T-helper 9 cell (primary cell): ENCODE measurements at regions not wholly inside any gene's neighbourhood (a gene's known extent, or its start where the extent isn't known, plus 50 kb on each side); places are given as distances from the start of the nearest gene placed in this dataset.

Source experiments
- DNase-seq: peaks from one replicate; pipeline ENCODE4 v3.0.0-alpha.2; 2020

- no peak for DNase-seq
Observed at GRCh38 chr11:70776914-70777532, 378.7 kb downstream of the CTTN start.

DNA sequence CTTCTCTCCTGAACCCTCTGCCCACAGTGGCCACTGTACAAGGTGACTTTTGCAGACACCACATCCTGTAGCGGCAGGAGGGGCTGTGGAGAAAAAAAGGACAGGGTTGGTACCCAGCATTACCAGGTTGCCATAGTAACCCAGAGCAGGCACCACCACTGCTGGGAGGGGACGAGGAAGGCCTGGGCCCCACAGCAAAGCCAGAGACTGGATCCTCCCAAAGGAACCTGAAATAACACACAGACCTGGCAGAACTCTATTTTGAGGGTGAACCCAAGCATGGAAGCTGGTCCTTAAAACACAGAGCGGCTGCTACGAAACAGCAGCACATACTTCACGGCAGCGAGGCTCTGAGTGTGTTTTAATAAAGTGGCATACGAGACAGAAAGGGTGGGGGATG is 380.6 kb downstream of the CTTN start:
- DNase-seq = no peak

- DNase-seq = no peak
Observed at GRCh38 chr11:70779433-70780245, 381.3 kb downstream of the CTTN start.

- DNase-seq = no peak
Observed at GRCh38 chr11:70780246-70780535, 381.9 kb downstream of the CTTN start.

GRCh38 chr11:70782401-70782913 is 384.1 kb downstream of the CTTN start:
- no peak for DNase-seq

DNA sequence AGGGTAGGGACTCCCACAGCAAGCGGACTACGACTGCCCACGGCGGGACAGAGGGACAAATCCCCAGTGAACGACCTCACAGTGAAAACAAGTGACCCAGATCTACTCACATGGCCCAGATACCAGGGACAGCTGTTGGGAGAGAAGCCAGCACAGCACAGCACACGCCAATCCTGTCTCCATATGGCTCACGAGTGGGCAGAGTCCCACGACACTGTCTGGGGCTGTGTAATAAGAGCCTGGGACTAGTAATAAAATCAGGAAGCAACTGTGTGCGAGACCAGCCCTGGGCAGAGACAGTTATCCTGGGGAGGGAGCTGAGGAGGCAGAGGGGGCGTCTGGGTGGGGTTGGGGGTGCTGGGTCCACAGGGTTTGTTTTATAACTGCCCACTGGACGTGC is 385.0 kb downstream of the CTTN start:
- no peak for DNase-seq

- DNase-seq = no peak
Observed at GRCh38 chr11:70783821-70784220, 385.5 kb downstream of the CTTN start.

DNA sequence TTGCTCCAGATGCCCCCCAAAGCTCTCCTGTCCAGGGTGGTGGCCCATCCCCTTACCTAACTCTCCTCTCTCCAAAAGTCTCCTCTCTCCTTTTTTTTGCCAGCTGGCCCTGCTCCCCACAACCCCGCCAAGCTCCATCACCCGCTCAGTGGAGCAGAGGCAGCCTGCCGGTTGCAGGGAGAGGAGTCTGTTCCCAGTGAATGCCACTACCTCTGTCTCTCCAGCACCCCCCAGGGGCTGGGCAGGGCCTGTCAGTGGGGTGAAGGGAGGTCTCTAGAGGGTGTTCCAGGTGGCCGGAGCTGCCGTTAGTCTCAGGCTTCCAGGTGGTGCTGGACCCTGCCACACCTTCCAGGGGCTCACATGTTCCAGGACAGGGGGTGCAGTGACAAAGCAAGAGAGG is 387.0 kb downstream of the CTTN start:
- no peak for DNase-seq

DNA sequence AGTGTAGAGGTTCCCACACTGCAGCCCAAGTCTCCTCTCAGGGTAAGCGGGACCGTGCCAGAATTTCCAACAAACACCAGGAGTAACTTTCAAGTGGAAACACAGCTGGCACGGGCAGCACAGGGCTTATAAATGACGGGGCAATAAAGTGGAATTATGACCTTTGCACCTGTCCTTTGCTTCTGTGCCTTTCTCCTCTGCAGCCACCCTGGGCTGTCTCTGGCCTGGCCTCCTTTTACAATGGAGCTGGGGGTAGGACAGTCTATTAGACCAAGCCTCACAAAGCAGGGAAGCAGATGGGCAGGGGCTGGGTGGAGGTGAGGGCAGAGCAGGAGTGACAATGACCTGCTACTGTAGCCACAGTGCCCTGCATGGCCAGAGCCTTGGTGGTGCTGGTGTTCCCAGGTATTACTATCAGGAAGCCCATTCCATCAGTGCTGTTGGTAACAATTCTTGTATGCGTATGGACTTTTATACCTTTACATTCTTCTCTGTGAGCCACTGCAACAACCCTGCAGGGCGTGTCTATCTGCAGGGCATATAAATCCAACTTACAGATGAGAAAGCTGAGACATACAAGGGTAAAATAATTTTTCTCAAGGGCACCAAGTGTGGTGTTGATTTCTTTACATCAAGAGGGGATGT is 387.8 kb downstream of the CTTN start:
- no peak for DNase-seq

- DNase-seq = no peak
Observed at GRCh38 chr11:70788248-70789022, 390.1 kb downstream of the CTTN start.

GRCh38 chr11:70790671-70791300 is 392.5 kb downstream of the CTTN start:
- DNase-seq = no peak

- DNase-seq = no peak
Observed at GRCh38 chr11:70796648-70797227, 398.4 kb downstream of the CTTN start.

- DNase-seq = no peak
Observed at GRCh38 chr11:70798296-70798695, 400.0 kb downstream of the CTTN start.

DNA sequence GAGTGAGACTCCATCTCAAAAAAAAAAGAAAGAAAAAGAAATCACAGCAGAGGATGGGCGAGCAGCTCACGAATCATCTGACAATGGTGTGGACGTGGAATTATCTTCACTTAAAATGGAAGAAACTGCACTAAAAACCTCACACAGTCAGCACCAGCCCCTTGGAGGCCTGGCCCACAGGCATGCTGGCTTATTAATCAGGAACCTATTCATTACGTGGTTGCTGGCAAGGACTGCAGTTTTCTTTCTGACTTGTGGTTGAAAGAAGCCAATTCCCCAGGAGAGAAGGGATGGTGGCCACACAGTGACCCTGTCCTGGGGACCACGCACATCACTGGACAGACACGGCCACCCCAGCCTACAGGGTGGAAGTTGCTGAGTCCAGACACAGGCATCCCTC is 401.1 kb downstream of the CTTN start:
- DNase-seq = no peak

GRCh38 chr11:70802185-70802584 is 403.9 kb downstream of the CTTN start:
- no peak for DNase-seq

DNA sequence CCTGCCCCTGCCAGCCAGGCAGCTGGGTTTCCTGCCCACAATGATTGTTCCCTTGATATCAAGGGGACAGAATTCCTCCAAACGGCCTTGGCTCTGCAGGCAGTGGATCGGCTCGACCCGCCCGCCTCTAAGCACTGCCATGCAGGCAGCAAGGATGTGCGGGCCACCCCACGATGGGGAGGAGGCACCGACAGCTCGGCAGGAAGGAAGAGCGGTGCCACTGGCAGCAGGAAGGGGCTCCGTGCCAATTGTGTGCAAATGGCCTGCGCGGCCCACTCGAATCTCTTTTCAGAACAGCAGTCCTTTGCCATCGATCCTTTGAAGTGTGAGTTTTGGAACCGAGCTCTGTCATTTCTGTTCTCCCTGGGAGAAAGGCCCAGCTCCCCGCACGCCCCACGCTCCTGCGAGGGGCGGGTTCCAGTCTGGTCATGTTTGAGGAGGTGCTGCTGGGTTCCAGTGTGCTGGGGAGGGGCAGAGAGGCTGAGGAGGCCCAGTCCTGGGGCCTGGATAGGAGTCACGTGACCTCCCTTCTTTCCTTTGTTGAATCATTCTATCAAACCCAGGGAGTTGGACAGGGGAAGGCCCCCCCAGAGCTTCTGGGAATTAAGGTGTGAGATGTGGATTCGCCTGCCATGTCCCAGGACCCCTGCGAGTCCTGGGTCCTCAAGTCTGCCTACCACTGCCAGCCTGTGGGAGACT is 406.0 kb downstream of the CTTN start:
- DNase-seq = no peak

GRCh38 chr11:70805243-70805642 is 406.9 kb downstream of the CTTN start:
- DNase-seq = no peak

GRCh38 chr11:70805971-70806370 is 407.6 kb downstream of the CTTN start:
- no peak for DNase-seq

DNA sequence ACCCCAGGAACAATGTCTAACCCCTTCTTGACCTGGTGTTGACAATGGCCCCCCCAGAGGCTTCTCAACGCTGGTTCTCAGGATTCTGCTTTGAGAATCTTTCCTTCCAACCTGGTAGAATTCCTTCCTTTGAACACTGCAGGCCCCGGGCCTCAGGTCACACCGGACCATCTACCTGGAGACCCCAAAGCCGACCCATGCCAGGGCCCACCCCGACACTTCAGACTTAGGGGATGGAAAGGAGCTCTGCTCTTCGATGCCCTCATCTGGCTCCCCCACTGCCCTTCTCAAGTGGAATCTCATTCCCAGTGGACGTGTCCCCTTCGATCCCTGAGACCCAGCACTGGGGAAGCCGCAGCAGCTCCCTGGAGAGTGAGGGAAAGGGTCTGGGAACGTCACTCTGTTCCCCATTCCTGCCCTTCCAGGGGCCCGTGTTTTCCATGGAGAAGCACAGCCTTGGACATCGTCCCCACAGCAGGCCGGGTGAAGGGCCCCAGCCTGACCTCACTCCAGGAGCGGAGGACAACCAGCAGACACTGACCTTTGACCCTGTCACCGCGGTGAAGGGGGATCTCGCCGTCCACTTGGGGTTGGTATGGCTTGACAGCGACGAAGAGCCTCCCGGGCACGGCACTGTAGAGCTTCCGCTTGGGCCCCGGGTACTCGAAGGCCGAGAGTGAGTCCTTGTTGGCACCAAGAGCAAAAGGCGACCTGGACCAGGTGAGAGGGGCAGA is 408.3 kb downstream of the CTTN start:
- no peak for DNase-seq

- no peak for DNase-seq
Observed at GRCh38 chr11:70807195-70807543, 408.8 kb downstream of the CTTN start.
